GM19468 (cell line): ENCODE measurements at regions not wholly inside any gene's neighbourhood (a gene's known extent, or its start where the extent isn't known, plus 50 kb on each side); places are given as distances from the start of the nearest gene placed in this dataset.
"Not testable (repeated sequence)": the region's sequence is repeated elsewhere in the genome, so short reads cannot be mapped to it uniquely, and the experiment has no call there.

Source experiments
- ATAC-seq: cut with Tn5 transposase; IDR thresholded peaks from one replicate; pipeline ENCODE4 v1.9.1; 2021; ENCODE audit warnings: mild to moderate bottlenecking, moderate library complexity, moderate number of reproducible peaks; ENCODE audit not compliant: unreplicated experiment; ENCODE audit errors: extremely low read depth

- ATAC-seq = no peak
These were observed 135.9 kb upstream of the DAB2 start for GRCh38 chr5:39560726-39561125.

- no peak for ATAC-seq
These were observed 135.1 kb upstream of the DAB2 start for GRCh38 chr5:39559923-39560322.

- ATAC-seq = no peak
These were observed 133.8 kb upstream of the DAB2 start for GRCh38 chr5:39558541-39558940.

- no peak for ATAC-seq
These were observed 131.0 kb upstream of the DAB2 start for GRCh38 chr5:39555788-39556187.

- no peak for ATAC-seq
These were observed 122.9 kb upstream of the DAB2 start for GRCh38 chr5:39547553-39548154.

GRCh38 chr5:39544941-39545340 is 120.2 kb upstream of the DAB2 start:
- ATAC-seq = no peak

- no peak for ATAC-seq
These were observed 118.6 kb upstream of the DAB2 start for GRCh38 chr5:39543335-39543734.

GRCh38 chr5:39542511-39543285 is 117.9 kb upstream of the DAB2 start:
- ATAC-seq = no peak

- no peak for ATAC-seq
These were observed 117.1 kb upstream of the DAB2 start for GRCh38 chr5:39541920-39542319.

GRCh38 chr5:39539470-39539869 is 114.7 kb upstream of the DAB2 start:
- no peak for ATAC-seq

- no peak for ATAC-seq
These were observed 109.9 kb upstream of the DAB2 start for GRCh38 chr5:39534690-39535089.

- no peak for ATAC-seq
These were observed 109.0 kb upstream of the DAB2 start for GRCh38 chr5:39533749-39534148.

- no peak for ATAC-seq
These were observed 107.7 kb upstream of the DAB2 start for GRCh38 chr5:39532511-39532910.

GRCh38 chr5:39531306-39531705 is 106.5 kb upstream of the DAB2 start:
- ATAC-seq = no peak

- no peak for ATAC-seq
These were observed 102.2 kb upstream of the DAB2 start for GRCh38 chr5:39526914-39527477.

- ATAC-seq = not testable (repeated sequence)
These were observed 101.0 kb upstream of the DAB2 start for GRCh38 chr5:39525781-39526180.

GRCh38 chr5:39525271-39525670 is 100.5 kb upstream of the DAB2 start:
- ATAC-seq = no peak

- no peak for ATAC-seq
These were observed 99.0 kb upstream of the DAB2 start for GRCh38 chr5:39523821-39524220.

- ATAC-seq = no peak
These were observed 97.3 kb upstream of the DAB2 start for GRCh38 chr5:39521940-39522590.

- ATAC-seq = no peak
These were observed 96.5 kb upstream of the DAB2 start for GRCh38 chr5:39521098-39521860.

- no peak for ATAC-seq
These were observed 95.4 kb upstream of the DAB2 start for GRCh38 chr5:39520232-39520572.
